T-helper 1 cell (primary cell): ENCODE measurements at regions not wholly inside any gene's neighbourhood (a gene's known extent, or its start where the extent isn't known, plus 50 kb on each side); places are given as distances from the start of the nearest gene placed in this dataset.

Experiments used
- DNase-seq, 5 donors: peaks; one replicate each; pipeline ENCODE4 v3.0.0-alpha.2; 2012 to 2020

DNA sequence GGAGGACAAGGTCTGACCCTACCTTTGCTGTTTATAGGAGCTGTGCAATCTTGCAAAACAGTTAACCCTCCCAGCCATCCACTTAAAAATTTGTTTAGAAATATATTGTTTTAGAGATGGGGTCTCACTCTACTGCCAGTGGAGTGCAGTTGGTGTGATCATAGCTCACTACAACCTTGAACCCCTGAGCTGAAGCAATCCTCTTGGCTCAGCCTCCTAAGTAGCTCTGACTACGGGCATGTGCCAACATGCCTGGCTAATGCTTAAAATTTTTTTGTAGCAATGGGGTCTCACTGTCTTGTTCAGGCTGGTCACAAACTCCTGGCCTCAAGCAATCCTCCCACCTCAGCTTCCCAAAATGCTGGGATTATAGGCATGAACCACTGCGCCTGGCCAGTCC lies 120.2 kb upstream of the PJA2 start:
- DNase-seq, result no peak

GRCh38 chr5:109529520-109529919 lies 119.7 kb upstream of the PJA2 start:
- DNase-seq, result no peak

DNA sequence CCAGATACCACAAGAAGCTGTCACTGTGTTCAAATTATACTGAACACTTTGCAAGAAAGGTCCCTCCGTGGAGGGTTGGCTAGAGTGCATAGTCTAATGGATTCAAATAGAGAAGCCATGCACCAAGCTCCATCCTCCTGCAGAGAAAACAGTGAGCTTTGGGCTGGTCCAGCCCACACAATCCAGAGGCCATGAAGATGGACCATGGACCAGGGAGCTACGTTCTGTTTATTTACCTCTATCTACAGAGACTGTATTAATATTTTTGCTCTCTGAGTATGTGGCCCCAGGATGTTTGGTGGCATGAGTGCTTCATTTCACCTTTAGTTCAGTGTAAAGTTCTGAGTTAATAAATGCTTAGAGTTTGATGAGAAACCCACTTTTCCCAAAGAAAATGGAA lies 114.8 kb upstream of the PJA2 start:
- DNase-seq, result no peak

DNA sequence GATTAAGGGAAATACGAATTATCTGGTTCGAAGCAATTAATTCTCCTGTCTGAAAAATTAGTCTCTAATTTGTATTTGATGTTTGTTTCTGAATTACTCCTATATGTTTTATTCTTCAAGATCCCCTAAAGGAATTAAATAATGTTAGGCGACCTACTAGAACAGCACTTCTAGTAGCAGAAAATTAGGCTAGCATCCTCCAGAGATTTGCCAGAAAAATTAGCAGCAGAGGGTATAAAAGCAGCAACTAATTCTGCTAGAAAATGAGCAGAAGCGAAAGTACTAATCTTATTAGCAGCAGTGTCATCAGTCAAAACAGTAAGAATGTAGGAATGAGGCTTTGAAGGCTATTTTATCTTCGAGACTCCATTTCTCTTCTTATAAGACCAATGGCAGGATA lies 114.3 kb upstream of the PJA2 start:
- DNase-seq, result no peak

DNA sequence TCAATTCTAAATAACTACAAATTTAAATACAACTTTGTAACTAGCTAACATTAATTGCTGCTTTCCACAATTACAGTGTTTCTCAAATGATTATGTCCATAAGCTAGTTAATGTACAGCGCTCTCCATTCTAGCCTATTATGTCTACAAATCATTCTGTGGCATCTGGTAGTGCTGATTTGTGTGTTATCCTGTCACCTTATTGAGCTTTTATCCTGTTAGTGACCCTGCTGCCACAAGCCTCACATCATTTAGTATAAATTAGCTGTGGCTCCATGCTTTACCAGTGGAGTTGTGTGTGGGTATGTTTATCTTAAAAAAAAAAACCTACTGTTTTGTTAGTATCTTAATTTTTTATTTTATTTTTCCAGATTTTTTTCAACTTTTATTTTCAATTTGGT lies 112.6 kb upstream of the PJA2 start:
- no peak for DNase-seq

DNA sequence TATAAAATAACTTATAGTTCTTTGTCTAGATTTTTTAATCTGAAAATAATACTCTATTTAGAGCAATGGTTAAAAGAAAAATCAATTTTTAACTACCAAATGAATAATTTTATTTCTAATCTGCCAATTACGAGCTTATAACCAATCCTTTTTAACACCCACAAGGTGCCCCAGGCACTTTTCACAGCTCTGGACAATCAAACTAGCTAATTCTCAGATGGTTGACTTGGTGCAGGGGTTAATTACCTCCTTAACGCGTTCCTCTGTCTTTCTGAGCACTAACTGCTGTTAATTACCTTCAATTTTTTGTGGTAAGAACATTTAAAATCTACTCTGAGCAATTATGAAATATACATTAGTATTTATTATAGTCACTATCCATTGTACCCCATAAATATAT lies 109.6 kb upstream of the PJA2 start:
- no peak for DNase-seq

GRCh38 chr5:109516390-109516789 lies 106.6 kb upstream of the PJA2 start:
- DNase-seq, result no peak

DNA sequence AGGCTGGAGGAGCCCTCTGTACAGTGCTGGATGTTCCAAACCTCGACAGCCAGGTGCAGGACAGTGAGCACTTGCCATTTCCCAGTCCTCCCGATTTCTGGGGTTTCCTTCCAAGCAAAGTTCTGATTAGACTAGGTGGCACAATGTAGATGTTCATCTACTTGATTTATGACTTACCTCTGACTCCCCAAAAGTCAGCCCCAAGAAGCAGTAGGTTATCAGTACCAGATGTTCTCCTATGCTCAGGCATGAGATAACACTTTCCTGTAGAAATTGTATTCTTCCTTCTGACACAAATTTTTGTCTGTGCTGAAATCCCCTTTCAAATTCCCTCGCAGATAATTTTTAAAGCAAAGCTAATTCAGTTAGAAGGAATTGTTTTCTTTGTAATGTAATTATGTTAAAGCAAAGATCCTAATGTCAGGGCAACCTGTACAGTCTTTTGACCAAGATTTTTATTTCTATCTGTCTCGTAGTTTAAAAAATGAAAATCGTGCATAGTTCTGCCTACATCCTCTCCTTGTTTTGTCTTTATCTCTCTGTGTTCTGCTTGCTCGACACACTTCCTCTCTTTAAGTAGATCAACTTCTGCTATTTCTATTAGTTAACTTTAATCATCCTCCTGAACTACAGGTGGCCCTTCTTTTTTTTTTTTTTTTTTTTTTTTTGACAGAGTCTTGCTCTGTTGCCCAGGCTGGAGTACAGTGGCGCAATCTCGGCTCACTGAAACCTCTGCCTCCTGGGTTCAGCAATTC lies 102.4 kb upstream of the PJA2 start:
- DNase-seq, result no peak

DNA sequence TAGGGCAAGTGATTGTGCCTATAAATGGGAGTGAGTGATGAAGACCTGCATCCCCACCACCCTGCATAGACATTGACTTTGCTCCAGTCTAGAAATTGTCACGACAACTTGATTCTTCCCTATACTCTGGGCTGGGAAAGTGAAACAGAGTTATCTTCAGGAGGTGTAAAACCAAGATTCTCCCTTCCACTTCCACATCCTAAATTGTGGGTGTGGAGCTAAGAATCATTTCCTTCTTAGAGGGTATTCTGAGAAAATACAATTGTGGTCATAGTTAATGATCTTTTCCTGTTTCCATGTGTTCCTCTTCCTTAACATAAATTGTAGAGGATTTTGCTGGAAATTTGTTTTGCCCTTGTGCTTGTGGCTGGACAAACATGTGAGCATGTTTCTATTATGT lies 96.8 kb upstream of the PJA2 start:
- DNase-seq, result no peak

DNA sequence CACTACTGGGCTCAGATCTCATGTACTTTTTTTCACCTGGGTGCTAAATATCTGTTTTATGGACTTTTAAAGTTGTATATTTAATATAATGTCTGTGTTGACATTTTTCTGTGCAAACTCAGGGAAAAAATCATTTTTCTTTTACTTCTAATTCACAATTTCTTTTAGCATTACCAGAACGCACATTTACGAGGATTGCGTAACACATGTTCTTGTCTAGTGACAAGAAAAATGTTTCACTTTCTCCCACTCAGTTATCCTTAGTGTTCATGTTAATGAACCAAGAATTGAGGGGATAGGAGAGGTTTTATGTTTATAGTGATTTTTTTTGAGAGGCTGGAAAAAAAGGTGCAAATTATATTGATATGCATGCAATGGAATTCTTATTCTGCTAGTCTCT lies 86.3 kb upstream of the PJA2 start:
- DNase-seq, result no peak

DNA sequence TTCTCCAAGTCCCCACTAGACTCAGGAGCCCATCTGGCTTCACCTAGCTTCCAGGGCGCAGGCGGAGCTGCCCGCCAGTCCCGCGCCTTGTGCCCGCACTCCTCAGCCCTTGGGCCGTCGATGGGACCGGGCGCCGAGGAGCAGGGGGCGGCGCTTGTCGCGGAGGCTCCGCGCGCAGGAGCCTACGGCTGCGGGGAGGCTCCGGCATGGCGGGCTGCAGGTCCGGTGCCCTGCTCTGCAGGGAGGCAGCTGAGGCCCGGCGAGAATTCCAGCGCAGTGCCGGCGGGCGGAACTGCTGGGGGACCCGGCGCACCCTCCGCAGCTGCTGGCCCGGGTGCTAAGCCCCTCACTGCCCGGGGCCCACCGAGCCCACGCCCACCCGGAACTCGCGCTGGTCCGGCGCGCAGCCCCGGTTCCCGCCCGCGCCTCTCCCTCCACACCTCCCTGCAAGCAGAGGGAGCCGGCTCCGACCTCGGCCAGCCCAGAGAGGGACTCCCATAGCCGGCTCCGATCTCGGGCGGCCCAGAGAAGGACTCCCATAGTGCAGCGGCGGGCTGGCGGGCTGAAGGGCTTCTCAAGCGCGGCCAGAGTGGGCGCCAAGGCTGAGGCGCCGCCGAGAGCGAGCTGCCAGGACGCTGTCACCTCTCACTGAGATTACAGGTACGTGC lies 78.1 kb upstream of the PJA2 start:
- DNase-seq, result no peak

GRCh38 chr5:109486200-109486804 lies 76.5 kb upstream of the PJA2 start:
- DNase-seq, result no peak

DNA sequence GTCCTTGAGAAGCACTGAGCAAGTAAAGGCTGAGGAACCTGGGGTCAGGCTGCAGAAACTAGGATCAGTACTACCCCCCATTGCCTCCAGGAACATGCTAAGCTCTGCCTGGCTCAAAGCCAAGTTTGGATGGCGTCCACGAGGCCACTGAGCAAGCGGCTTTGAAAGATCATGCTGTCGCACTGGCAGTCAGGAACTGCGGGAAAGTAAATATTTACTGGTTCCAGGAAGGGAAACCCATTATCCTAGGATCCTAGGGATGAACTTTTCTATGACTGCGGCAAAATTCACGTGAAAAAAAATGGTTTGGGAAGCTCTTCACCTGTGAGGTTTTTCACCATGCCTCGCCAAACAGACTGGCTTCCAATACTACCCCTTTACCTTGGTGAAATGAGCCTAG lies 75.3 kb upstream of the PJA2 start:
- no peak for DNase-seq

DNA sequence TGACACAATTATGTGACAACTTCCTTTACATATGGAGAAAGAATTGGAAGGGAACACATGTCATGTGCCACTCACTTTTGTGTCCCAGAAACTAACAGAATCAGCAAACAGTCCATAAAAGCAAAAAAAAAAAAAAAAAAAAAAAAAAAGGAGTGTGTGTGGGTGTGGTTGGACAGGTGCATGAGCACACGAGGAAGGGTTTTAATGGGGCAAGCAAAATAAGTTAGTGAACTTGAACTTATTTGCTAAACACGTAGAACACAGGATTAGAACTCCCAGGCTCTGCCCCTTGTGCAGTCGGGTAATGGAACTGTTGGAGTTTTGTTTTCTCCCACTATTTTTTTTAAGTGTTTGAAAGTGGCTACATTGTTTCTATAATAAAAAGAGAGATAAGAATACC lies 74.8 kb upstream of the PJA2 start:
- DNase-seq, result no peak

DNA sequence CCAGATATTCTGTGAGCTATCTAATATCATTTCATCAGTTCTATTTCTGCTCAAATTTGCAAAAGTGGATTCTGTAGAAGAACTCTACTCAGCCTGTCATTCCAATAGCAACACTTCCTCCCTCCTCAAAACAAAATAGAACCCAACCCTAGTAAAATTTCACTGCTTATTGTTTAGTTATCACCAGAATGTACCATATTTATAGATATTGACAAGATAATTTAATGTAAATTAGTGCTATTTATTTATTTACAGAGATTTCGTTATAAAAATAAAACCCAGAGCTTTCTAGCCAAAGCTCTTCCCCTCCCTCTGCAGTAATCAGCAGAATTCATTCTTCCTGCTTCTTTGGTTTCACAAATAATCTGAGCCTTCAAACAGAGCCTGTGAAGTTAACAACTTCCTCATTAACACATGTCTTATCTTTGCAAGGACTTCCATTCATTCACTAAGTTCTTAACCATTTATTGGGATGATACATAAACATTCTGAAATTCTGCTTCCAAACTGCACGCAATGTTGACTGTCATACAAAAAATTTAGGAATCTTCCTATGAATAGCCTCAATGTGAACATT lies 73.7 kb upstream of the PJA2 start:
- DNase-seq, result no peak

GRCh38 chr5:109482748-109483147 lies 73.0 kb upstream of the PJA2 start:
- no peak for DNase-seq

DNA sequence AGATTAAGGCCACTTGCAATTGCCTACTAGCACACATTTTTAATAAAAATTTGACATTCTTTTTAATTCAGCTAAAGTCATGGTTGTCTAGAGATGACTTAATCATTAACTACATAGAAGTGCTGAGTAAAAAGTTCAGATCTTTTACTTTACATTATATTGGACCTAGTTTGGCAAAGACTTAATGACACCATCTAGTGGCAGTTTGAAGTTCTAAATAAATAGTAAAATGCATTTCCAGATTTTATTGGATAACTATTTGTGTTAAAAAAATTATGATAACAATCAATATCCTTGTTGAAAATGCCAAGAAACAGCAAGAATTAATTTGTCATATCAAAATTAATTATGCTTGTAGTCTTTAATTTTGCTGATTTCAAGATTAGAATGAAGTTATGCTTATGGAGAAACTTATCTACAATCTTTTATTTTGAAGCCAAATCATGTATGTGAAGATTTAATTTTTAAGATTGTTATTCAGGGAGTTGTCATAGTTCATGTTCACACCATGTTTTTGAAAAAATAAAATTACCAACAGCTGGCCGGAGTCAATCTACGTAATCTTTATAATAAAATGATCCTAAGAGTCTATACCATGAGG lies 69.6 kb upstream of the PJA2 start:
- no peak for DNase-seq

DNA sequence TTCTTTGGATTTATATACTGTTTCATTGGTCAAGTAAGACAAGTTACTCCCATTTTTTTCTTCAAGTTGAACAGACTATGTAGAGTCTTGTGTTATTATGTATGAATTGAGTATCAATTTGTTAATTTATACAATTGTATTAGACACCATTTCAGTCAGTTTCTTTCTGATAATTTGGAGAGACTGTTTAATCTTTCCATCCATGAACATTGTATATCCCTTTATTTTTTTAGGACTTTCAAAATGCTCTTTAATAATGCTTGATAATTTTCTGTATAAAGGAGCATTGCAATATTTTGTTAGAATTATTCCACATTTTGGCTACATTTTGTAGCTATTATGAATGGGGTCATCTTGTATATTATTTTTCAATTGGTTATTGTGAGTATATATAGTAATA lies 69.1 kb upstream of the PJA2 start:
- DNase-seq, result no peak

DNA sequence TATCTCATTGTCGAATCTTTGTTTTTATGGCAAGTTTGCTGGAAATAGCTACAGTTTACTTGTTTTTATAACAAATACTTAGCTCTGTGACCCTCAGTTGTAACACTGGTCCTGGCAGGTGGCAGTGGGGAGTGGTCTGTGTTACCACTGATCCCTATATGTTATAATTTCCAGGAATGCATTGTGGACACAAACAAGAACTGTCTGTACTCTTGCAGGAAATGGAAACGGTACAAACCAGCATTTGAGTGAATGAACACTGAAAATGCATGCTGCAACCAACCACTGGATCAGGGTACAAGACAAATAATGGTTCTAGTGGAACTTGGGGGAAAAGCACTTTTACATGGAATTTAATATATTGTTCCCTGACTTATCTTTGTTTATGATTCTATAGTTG lies 66.5 kb upstream of the PJA2 start:
- no peak for DNase-seq

DNA sequence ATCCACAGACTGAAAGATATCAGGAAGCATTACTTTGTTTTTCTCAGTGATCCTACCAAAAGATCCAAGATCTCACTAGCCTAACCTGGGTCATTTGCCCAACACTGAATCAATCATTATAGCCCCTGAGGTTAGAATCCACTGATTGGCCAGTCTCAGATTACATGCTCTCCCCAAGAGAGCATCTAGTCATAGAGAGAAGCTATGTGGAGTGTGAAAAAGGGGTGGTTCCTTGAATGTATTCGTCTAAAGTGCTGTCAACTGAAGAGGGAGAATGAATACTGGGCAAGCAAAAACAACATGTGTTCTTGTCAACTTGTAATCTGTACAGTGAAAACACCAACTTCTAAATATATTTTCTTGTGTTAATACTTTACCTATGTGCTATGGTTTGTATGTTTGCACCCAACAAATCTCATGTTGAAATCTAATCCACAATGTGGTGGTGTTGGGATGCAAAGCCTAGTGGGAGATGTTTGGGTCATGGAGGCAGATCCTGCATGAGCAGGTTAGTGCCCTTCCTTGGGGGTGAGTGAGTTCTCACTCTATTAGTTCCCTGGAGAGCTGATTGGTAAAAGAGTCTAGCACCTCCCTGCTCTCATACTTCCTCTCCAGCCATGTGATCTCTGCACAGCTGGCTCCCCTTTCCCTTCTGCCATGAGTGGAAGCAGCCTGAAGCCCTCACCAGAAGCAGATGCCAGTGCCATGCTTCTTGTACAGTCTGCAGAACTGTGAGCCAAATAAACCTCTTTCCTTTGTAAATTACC lies 60.3 kb upstream of the PJA2 start:
- DNase-seq, result no peak

GRCh38 chr5:109468737-109469420 lies 59.1 kb upstream of the PJA2 start:
- DNase-seq, result peak; percentile 39 to 59 (median 49)

DNA sequence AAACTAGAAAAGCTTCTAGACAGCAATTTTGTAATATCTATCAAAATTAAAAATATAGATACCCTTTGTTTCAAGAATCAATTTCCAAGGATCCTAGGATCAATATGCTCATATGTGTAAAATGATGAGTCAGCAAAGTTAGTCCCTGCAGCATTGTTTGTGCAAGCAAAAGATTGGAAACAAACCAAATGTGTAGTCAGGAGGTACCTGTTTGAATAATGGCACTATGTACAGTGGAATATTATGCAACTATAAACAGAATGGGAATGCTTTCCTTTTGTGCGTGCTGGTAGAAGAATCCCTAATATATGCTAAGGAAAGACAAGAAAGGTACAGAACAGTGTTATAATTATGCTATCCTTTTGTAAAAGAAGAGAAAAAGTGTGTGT lies 58.5 kb upstream of the PJA2 start:
- no peak for DNase-seq
